HFFc6 (cell line): ENCODE measurements at regions not wholly inside any gene's neighbourhood (a gene's known extent, or its start where the extent isn't known, plus 50 kb on each side); places are given as distances from the start of the nearest gene placed in this dataset.

Source experiments
- DNase-seq: peaks from one replicate; pipeline ENCODE4 v3.0.0-alpha.2; 2018
- H3K27ac Mint-ChIP-seq: 2 replicates; pipeline ENCODE4 v1.8.0; 2020; ENCODE audit warnings: mild to moderate bottlenecking, mixed read lengths
- H3K27me3 Mint-ChIP-seq: 2 replicates; pipeline ENCODE4 v1.8.0; 2021; ENCODE audit warnings: mild to moderate bottlenecking, moderate library complexity, mixed read lengths; ENCODE audit not compliant: insufficient read depth
- H3K36me3 Mint-ChIP-seq: 2 replicates; pipeline ENCODE4 v1.8.0; 2021; ENCODE audit warnings: low read depth, mixed read lengths
- H3K4me1 Mint-ChIP-seq: 2 replicates; pipeline ENCODE4 v1.8.0; 2020; ENCODE audit warnings: low read depth, mixed read lengths
- H3K4me3 Mint-ChIP-seq: 2 replicates; pipeline ENCODE4 v1.8.0; 2020; ENCODE audit warnings: mild to moderate bottlenecking, moderate library complexity, mixed read lengths
- H3K9me3 Mint-ChIP-seq: 2 replicates; pipeline ENCODE4 v1.8.0; 2020; ENCODE audit warnings: mild to moderate bottlenecking, mixed read lengths
- TF ChIP-seq, protein P1 (sequence below): fragments of 200-600 bp; sonication (generic); IDR thresholded peaks from 2 replicates; pipeline ENCODE4 v1.5.0; 2021; ENCODE audit warnings: antibody characterized with exemption, mild to moderate bottlenecking

DNA sequence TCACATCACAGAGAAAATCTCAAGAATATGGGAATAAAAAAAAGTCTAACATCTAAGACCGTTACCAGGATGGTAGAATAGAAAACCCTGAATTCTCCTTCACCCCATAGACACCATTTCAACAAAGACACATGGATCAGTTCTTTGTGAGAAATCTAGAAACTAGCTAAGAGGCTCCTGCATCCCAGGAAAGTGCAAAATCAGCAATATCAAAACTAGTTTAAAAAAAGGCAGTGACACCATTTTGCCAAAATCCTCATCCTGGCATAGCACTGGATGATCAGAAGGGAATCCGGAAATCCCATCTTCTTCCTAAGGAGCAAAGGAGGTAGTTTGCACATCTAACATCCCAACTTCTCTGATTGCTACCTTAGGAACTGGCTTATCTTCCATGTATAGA lies 88.9 kb upstream of the MAGEE2 start:
- no peaks in the 10 kb centered on the region for H3K4me1 Mint-ChIP-seq
- no peak overlapping the region for H3K27ac Mint-ChIP-seq
- H3K9me3 Mint-ChIP-seq = peaks cover 22% of the 10 kb centered on the region
- H3K36me3 Mint-ChIP-seq = no peaks in the 10 kb centered on the region
- TF ChIP-seq, protein P1, sequence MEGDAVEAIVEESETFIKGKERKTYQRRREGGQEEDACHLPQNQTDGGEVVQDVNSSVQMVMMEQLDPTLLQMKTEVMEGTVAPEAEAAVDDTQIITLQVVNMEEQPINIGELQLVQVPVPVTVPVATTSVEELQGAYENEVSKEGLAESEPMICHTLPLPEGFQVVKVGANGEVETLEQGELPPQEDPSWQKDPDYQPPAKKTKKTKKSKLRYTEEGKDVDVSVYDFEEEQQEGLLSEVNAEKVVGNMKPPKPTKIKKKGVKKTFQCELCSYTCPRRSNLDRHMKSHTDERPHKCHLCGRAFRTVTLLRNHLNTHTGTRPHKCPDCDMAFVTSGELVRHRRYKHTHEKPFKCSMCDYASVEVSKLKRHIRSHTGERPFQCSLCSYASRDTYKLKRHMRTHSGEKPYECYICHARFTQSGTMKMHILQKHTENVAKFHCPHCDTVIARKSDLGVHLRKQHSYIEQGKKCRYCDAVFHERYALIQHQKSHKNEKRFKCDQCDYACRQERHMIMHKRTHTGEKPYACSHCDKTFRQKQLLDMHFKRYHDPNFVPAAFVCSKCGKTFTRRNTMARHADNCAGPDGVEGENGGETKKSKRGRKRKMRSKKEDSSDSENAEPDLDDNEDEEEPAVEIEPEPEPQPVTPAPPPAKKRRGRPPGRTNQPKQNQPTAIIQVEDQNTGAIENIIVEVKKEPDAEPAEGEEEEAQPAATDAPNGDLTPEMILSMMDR = no peak
- H3K4me3 Mint-ChIP-seq = no peak overlapping the region
- peaks cover 1% of the 10 kb centered on the region; the same call in 1 of the 2 replicates for H3K27me3 Mint-ChIP-seq
- no peak for DNase-seq

DNA sequence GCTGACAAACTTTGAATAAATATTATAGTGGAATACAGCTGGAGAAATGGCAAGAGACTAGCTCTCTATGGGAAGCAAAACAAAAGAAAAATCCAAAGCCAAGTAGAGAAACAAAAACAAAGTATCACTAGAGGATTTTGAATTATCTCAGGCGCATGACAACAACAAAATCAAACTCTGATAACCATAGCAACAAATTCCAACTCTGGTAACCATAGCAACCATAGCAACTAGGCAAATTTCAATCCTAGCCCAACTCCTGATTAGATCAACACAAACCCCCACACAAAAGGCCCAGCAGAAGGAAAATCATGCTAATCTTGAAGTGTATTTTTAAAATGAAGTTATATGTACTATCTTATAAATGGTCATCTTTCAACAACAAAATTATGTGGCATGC lies 98.4 kb upstream of the MAGEE2 start:
- Mint-ChIP-seq H3K36me3 (no peaks in the 10 kb centered on the region), H3K27me3 (no peaks in the 10 kb centered on the region), H3K27ac (no peak overlapping the region), H3K4me1 (no peaks in the 10 kb centered on the region), H3K9me3 (0 out of 2 replicates have a peak, but pooled peaks cover 4% of the 10 kb centered on the region), H3K4me3 (no peak overlapping the region)
- DNase-seq = no peak
- TF ChIP-seq, protein P1 = no peak

DNA sequence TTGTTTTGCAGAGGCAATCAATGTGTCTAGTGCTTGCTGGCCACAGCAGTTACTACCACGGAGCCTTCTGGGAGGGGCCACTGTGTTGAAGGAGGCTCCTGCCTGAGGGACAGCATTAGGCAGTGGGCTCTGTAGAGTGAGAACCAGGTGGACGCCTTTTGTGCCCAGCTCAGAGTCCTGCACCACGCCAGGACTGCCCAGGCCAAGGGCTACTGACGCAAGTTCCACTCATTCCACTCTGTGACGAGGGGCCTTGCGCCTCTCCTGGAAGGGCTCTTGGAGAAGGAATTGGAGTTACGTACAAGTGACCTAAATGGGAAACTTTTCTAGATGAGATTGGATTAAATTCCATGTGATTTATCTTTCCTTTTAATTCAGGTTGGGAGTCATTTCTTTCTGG lies 102.8 kb upstream of the MAGEE2 start:
- Mint-ChIP-seq H3K4me1 (no peaks in the 10 kb centered on the region), H3K27ac (no peak overlapping the region), H3K4me3 (no peak overlapping the region), H3K36me3 (no peaks in the 10 kb centered on the region), H3K27me3 (no peaks in the 10 kb centered on the region), H3K9me3 (no peaks in the 10 kb centered on the region; the same call in 1 of the 2 replicates)
- TF ChIP-seq, protein P1 = no peak
- DNase-seq = no peak

DNA sequence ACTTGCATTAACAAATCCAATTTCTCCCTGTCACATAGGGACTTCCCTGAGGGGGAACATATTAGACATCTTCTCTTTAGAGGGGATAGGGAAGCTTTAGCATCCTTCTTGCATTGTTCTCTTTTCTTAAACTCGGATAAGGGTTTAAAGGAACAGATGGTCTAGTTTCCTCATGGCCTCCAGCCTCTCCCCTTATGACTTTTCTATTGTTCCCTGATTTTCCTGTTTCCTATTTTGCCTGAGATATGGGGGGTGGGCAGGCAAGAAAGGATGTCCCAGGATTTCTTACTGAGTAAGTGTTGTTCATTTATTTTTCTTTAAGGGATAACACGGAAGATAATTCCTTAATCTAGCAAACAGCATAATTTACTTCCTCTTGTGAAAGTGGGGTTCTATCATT lies 107.7 kb upstream of the MAGEE2 start:
- H3K9me3 Mint-ChIP-seq = no peaks in the 10 kb centered on the region; the same call in 1 of the 2 replicates
- H3K27ac Mint-ChIP-seq = no peak overlapping the region
- H3K4me3 Mint-ChIP-seq = no peak overlapping the region
- no peaks in the 10 kb centered on the region for H3K36me3 Mint-ChIP-seq
- no peaks in the 10 kb centered on the region for H3K4me1 Mint-ChIP-seq
- no peak for DNase-seq
- H3K27me3 Mint-ChIP-seq = no peaks in the 10 kb centered on the region
- TF ChIP-seq, protein P1 = no peak

DNA sequence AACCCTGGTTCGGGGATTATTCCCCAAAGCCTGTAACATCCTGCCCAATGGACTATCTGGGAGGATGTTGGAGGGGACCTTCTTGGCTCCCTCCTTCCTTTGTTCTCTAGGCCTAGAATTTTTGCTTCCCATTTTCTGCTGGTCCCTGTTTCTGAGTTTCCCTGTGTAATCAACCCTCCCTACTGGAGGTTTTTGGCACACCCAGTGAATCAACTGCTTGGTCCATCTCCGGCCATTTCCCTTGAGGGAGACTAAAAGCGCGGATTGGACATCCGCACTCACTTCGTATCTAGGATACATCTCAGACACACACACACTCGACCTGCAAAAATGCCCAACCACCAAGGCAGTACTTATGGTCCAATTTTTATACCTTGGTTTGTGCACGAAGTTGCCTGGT lies 108.2 kb upstream of the MAGEE2 start:
- Mint-ChIP-seq H3K4me3 (no peak overlapping the region), H3K9me3 (no peaks in the 10 kb centered on the region; the same call in 1 of the 2 replicates), H3K27me3 (no peaks in the 10 kb centered on the region), H3K4me1 (no peaks in the 10 kb centered on the region), H3K27ac (no peak overlapping the region), H3K36me3 (no peaks in the 10 kb centered on the region)
- TF ChIP-seq, protein P1 = no peak
- no peak for DNase-seq

DNA sequence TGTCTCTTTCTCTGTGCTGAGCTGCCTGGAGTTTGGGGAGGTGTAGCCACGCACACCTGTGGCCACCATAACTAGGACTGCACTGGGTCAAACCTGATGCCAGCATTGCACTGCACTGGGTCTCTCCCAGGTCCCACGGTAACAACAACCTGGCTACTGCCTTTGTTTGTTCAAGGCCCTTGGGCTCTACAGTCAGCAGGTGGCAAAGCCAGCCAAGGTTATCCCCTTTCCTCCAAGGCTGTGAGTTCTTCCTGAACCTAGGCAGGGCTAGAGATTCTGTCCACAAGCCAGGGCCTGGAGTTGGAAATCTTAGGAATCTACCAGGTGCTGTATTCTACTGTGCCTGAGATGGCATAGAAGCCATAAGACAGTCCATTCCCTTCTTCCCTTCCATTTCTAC lies 126.7 kb upstream of the MAGEE2 start:
- Mint-ChIP-seq H3K27me3 (no peaks in the 10 kb centered on the region), H3K9me3 (peaks cover 9% of the 10 kb centered on the region; the same call in 1 of the 2 replicates), H3K4me3 (no peak overlapping the region), H3K4me1 (no peaks in the 10 kb centered on the region), H3K36me3 (no peaks in the 10 kb centered on the region), H3K27ac (no peak overlapping the region)
- TF ChIP-seq, protein P1 = no peak
- DNase-seq = no peak
